Activated CD4-positive, alpha-beta memory T cell treated with anti-CD3 and anti-CD28 coated beads, Interleukin-2, amount 10 ng/mL, durations not matched to agents 7 days and 5 days (primary cell): ENCODE measurements at regions not wholly inside any gene's neighbourhood (a gene's known extent, or its start where the extent isn't known, plus 50 kb on each side); places are given as distances from the start of the nearest gene placed in this dataset.

Source experiments
- CTCF ChIA-PET: fragments of 350-600 bp; sonication (Branson Sonifier 250); formaldehyde crosslinking; loops from one replicate; lab custom pipeline; 2021; ENCODE audit warnings: antibody characterized with exemption, inconsistent platforms; lab: Charles Lee
- POLR2A ChIA-PET: fragments of 350-600 bp; sonication (Branson Sonifier 250); formaldehyde crosslinking; loops from one replicate; lab custom pipeline; 2021; ENCODE audit warnings: antibody characterized with exemption; lab: Charles Lee
- DNase-seq: peaks from one replicate; pipeline ENCODE4 v3.0.0-alpha.2; 2020
- H3K27ac Mint-ChIP-seq: one replicate; pipeline ENCODE4 v1.8.0; 2021; ENCODE audit warnings: mild to moderate bottlenecking, mixed read lengths
- H3K27me3 Mint-ChIP-seq: one replicate; pipeline ENCODE4 v1.8.0; 2021; ENCODE audit warnings: mixed read lengths
- H3K36me3 Mint-ChIP-seq: one replicate; pipeline ENCODE4 v1.8.0; 2021; ENCODE audit warnings: low read depth, mixed read lengths
- H3K4me1 Mint-ChIP-seq: one replicate; pipeline ENCODE4 v1.8.0; 2021; ENCODE audit warnings: mixed read lengths
- H3K4me3 Mint-ChIP-seq: one replicate; pipeline ENCODE4 v1.8.0; 2021; ENCODE audit warnings: mild to moderate bottlenecking, mixed read lengths
- H3K9me3 Mint-ChIP-seq: one replicate; pipeline ENCODE4 v1.8.0; 2021; ENCODE audit warnings: mixed read lengths

- Mint-ChIP-seq H3K9me3 (no peaks in the 10 kb centered on the region), H3K27me3 (peaks cover 10% of the 10 kb centered on the region), H3K4me3 (no peak overlapping the region), H3K36me3 (no peaks in the 10 kb centered on the region), H3K27ac (no peak overlapping the region), H3K4me1 (no peaks in the 10 kb centered on the region)
- ChIA-PET POLR2A (no interaction called here), CTCF (no interaction called here)
- no peak for DNase-seq
Measured at GRCh38 chr7:116439841-116440549, 59.5 kb upstream of the CAV2 start.

- POLR2A ChIA-PET = no interaction called here
- Mint-ChIP-seq H3K4me3 (no peak overlapping the region), H3K27ac (no peak overlapping the region), H3K36me3 (no peaks in the 10 kb centered on the region), H3K9me3 (no peaks in the 10 kb centered on the region), H3K4me1 (no peaks in the 10 kb centered on the region), H3K27me3 (peaks cover 9% of the 10 kb centered on the region)
- DNase-seq = no peak
- CTCF ChIA-PET = no interaction called here
Measured at GRCh38 chr7:116441534-116441933, 58.0 kb upstream of the CAV2 start.

GRCh38 chr7:116443101-116443523 lies 56.4 kb upstream of the CAV2 start:
- no peaks in the 10 kb centered on the region for H3K9me3 Mint-ChIP-seq
- H3K27me3 Mint-ChIP-seq = peaks cover 12% of the 10 kb centered on the region
- ChIA-PET POLR2A (no interaction called here), CTCF (no interaction called here)
- H3K4me3 Mint-ChIP-seq = no peak overlapping the region
- DNase-seq = no peak
- H3K4me1 Mint-ChIP-seq = no peaks in the 10 kb centered on the region
- no peaks in the 10 kb centered on the region for H3K36me3 Mint-ChIP-seq
- H3K27ac Mint-ChIP-seq = no peak overlapping the region

- ChIA-PET POLR2A (no interaction called here), CTCF (no interaction called here)
- Mint-ChIP-seq H3K27me3 (peaks cover 12% of the 10 kb centered on the region), H3K4me3 (no peak overlapping the region), H3K4me1 (no peaks in the 10 kb centered on the region), H3K36me3 (no peaks in the 10 kb centered on the region), H3K27ac (no peak overlapping the region), H3K9me3 (no peaks in the 10 kb centered on the region)
- DNase-seq = no peak
Measured at GRCh38 chr7:116443646-116444045, 55.9 kb upstream of the CAV2 start.

- Mint-ChIP-seq H3K4me3 (no peak overlapping the region), H3K9me3 (no peaks in the 10 kb centered on the region)
- CTCF ChIA-PET = no interaction called here
Measured at GRCh38 chr7:116445447-116446211, 53.9 kb upstream of the CAV2 start.

GRCh38 chr7:116446212-116446855 lies 53.2 kb upstream of the CAV2 start:
- Mint-ChIP-seq H3K4me3 (no peak overlapping the region), H3K27me3 (peaks cover 20% of the 10 kb centered on the region), H3K9me3 (no peaks in the 10 kb centered on the region), H3K36me3 (no peaks in the 10 kb centered on the region), H3K4me1 (no peaks in the 10 kb centered on the region), H3K27ac (no peak overlapping the region)
- no peak for DNase-seq
- POLR2A ChIA-PET = no interaction called here
- CTCF ChIA-PET = no interaction called here

More at GRCh38 chr7:116445447-116446211, 53.9 kb upstream of the CAV2 start:
- Mint-ChIP-seq H3K4me1 (no peaks in the 10 kb centered on the region), H3K27ac (no peak overlapping the region), H3K36me3 (no peaks in the 10 kb centered on the region), H3K27me3 (peaks cover 20% of the 10 kb centered on the region)
- POLR2A ChIA-PET = no interaction called here
- DNase-seq = no peak

- ChIA-PET CTCF (no interaction called here), POLR2A (no interaction called here)
- H3K4me1 Mint-ChIP-seq = no peaks in the 10 kb centered on the region
- no peak for DNase-seq
- no peaks in the 10 kb centered on the region for H3K36me3 Mint-ChIP-seq
- no peaks in the 10 kb centered on the region for H3K9me3 Mint-ChIP-seq
- no peak overlapping the region for H3K4me3 Mint-ChIP-seq
- peaks cover 20% of the 10 kb centered on the region for H3K27me3 Mint-ChIP-seq
- no peak overlapping the region for H3K27ac Mint-ChIP-seq
Measured at GRCh38 chr7:116447436-116447835, 52.1 kb upstream of the CAV2 start.

- Mint-ChIP-seq H3K27me3 (peaks cover 20% of the 10 kb centered on the region), H3K4me1 (no peaks in the 10 kb centered on the region), H3K9me3 (no peaks in the 10 kb centered on the region), H3K4me3 (no peak overlapping the region), H3K27ac (no peak overlapping the region), H3K36me3 (no peaks in the 10 kb centered on the region)
- no peak for DNase-seq
- ChIA-PET CTCF (no interaction called here), POLR2A (no interaction called here)
Measured at GRCh38 chr7:116447966-116448839, 51.3 kb upstream of the CAV2 start.

- no peaks in the 10 kb centered on the region for H3K4me1 Mint-ChIP-seq
- CTCF ChIA-PET = no interaction called here
Measured at GRCh38 chr7:116449441-116449840, 50.1 kb upstream of the CAV2 start.

More at GRCh38 chr7:116449441-116449840, 50.1 kb upstream of the CAV2 start:
- no peak overlapping the region for H3K27ac Mint-ChIP-seq
- H3K36me3 Mint-ChIP-seq = no peaks in the 10 kb centered on the region
- POLR2A ChIA-PET = no interaction called here
- no peak for DNase-seq
- H3K27me3 Mint-ChIP-seq = peaks cover 16% of the 10 kb centered on the region
- H3K4me3 Mint-ChIP-seq = no peak overlapping the region
- H3K9me3 Mint-ChIP-seq = no peaks in the 10 kb centered on the region
